K562 (cell line): ENCODE measurements at regions not wholly inside any gene's neighbourhood (a gene's known extent, or its start where the extent isn't known, plus 50 kb on each side); places are given as distances from the start of the nearest gene placed in this dataset.

Experiments
- ATAC-seq: fragments of 200-7000 bp; cut with Tn5 transposase; 3 replicates; pipeline ENCODE4 v1.9.1; 2020; ENCODE audit warnings: moderate library complexity
- BruUV-seq: library from RNA; stranded (reverse); fragments of 400-500 nt; replicated peaks from 2 replicates; lab custom pipeline; 2021; lab: Mats Ljungman, UMichigan
- CTCF ChIA-PET: fragments of 300-600 bp; formaldehyde crosslinking; extraction: SDS; loops from one replicate; lab custom pipeline; 2021; ENCODE audit warnings: low intra/inter-chr PET ratio; lab: Yijun Ruan, JAX
- POLR2A ChIA-PET: fragments of 300-600, 350-650 bp; sonication (Branson Sonifier 250); formaldehyde crosslinking; extraction: SDS; loops from one replicate; lab custom pipeline; 2021; ENCODE audit warnings: antibody characterized with exemption, inconsistent platforms; lab: Yijun Ruan, JAX
- DNase-seq, 4 experiments: peaks; one replicate each; pipeline versions ENCODE4 v3.0.0 to v3.0.0-alpha.2; 2011 to 2018; ENCODE audit warnings: low spot score in 3 of 4, mixed read lengths in 3 of 4; ENCODE audit errors: extremely low read depth in 1 of 4
- FAIRE-seq: peaks from 2 replicates; lab custom pipeline; 2011; peaks lifted over from hg19 to GRCh38; lab: Jason Lieb, UNC
- H2AFZ ChIP-seq: 2 replicates; pipeline ENCODE4 v1.6.0; 2011; ENCODE audit warnings: low read depth, low read length, control low read depth, inconsistent platforms
- H3K27ac ChIP-seq: fragments of 200-600 bp; 3 replicates; pipeline ENCODE4 v1.8.0; 2011; ENCODE audit warnings: low read depth, mild to moderate bottlenecking, control low read depth, inconsistent platforms, low read length, moderate library complexity, mixed read lengths; ENCODE audit errors: extremely low read depth
- H3K27me3 ChIP-seq, 2 experiments: fragments of 300-600 bp in 1 of 2; 2 replicates in 1 of 2; 3 replicates in 1 of 2; pipeline versions ENCODE4 v1.6.0 to v1.8.0; 2011; ENCODE audit warnings: inconsistent platforms in 2 of 2, low read length in 2 of 2, mild to moderate bottlenecking in 1 of 2, mixed read lengths in 1 of 2, moderate library complexity in 1 of 2; ENCODE audit not compliant: control insufficient read depth in 2 of 2, insufficient read depth in 2 of 2
- H3K36me3 ChIP-seq: fragments of 300-600 bp; 3 replicates; pipeline ENCODE4 v1.8.0; 2011; ENCODE audit warnings: mild to moderate bottlenecking, low read length, inconsistent platforms; ENCODE audit not compliant: control insufficient read depth, insufficient read depth
- H3K4me1 ChIP-seq, 2 experiments: fragments of 200-600 bp in 1 of 2; replicated peaks in 1 of 2; 2 replicates in 1 of 2; 3 replicates in 1 of 2; pipeline versions ENCODE4 v1.5.1 to v1.8.0; 2011; ENCODE audit warnings: inconsistent platforms in 2 of 2, low read length in 2 of 2, mild to moderate bottlenecking in 1 of 2, mixed read lengths in 1 of 2, moderate library complexity in 1 of 2; ENCODE audit not compliant: control insufficient read depth in 2 of 2, insufficient read depth in 2 of 2
- H3K4me2 ChIP-seq: 2 replicates; pipeline ENCODE4 v1.6.1; 2011; ENCODE audit warnings: low read length, control low read depth, inconsistent platforms, mixed read lengths; ENCODE audit not compliant: insufficient read depth
- H3K4me3 ChIP-seq: fragments of 200-600 bp; sonication (generic), shearing (Covaris generic); 2 replicates; pipeline ENCODE4 v1.5.1; 2016; ENCODE audit warnings: control low read depth, inconsistent platforms
- H3K79me2 ChIP-seq: fragments of 200-600 bp; 3 replicates; pipeline ENCODE4 v1.8.0; 2011; ENCODE audit warnings: low read length, inconsistent platforms; ENCODE audit not compliant: control insufficient read depth, insufficient read depth
- H3K9ac ChIP-seq, 2 experiments: 2 replicates each; pipeline versions ENCODE4 v1.6.0 to v1.6.1; 2011; ENCODE audit warnings: low read depth in 2 of 2, low read length in 2 of 2, control low read depth in 1 of 2, inconsistent platforms in 1 of 2, mild to moderate bottlenecking in 1 of 2, mixed read lengths in 1 of 2; ENCODE audit not compliant: insufficient read depth in 1 of 2
- H3K9me1 ChIP-seq: one replicate; pipeline ENCODE4 v1.6.0; 2011; ENCODE audit warnings: inconsistent platforms, mild to moderate bottlenecking, low read length, moderate library complexity; ENCODE audit not compliant: control insufficient read depth, insufficient read depth
- H3K9me3 ChIP-seq: replicated peaks from 2 replicates; pipeline ENCODE4 v1.5.1; 2011; ENCODE audit warnings: low read depth, low read length, inconsistent platforms; ENCODE audit not compliant: control insufficient read depth, insufficient read depth
- H4K20me1 ChIP-seq: replicated peaks from 2 replicates; pipeline ENCODE4 v1.6.1; 2011; ENCODE audit warnings: low read length, inconsistent platforms, mixed read lengths; ENCODE audit not compliant: control insufficient read depth, insufficient read depth
- FOXJ3 ChIP-seq: sonication (generic); formaldehyde crosslinking; IDR thresholded peaks from 2 replicates; pipeline ENCODE4 v1.4.0; 2020; ENCODE audit warnings: mild to moderate bottlenecking, missing genetic modification reagents
- MTA2 ChIP-seq: fragments of 450-650 bp; IDR thresholded peaks from 2 replicates; pipeline ENCODE4 v1.6.1; 2016; ENCODE audit warnings: low read depth
- PHTF2 ChIP-seq: fragments of 250-450 bp; sonication (Bioruptor Pico); IDR thresholded peaks from 2 replicates; pipeline ENCODE4 v1.5.0; 2021; ENCODE audit warnings: mild to moderate bottlenecking
- SREBF1 ChIP-seq: fragments of 150-350 bp; IDR thresholded peaks from 2 replicates; pipeline ENCODE4 v1.6.1; 2014; ENCODE audit warnings: antibody characterized with exemption, low read depth, low read length, borderline replicate concordance
- XRCC5 ChIP-seq: fragments of 200-400 bp; formaldehyde crosslinking; IDR thresholded peaks from 2 replicates; pipeline ENCODE4 v1.6.1; 2017; ENCODE audit warnings: low read depth, mild to moderate bottlenecking, low read length
- ZC3H4 ChIP-seq: sonication (generic); formaldehyde crosslinking; IDR thresholded peaks from 2 replicates; pipeline ENCODE4 v1.9.0; 2021; ENCODE audit warnings: missing genetic modification reagents, borderline replicate concordance
- ZNF121 ChIP-seq: sonication (generic); formaldehyde crosslinking; conservative IDR thresholded peaks from 2 replicates; pipeline ENCODE4 v1.8.0; 2022; ENCODE audit warnings: missing genetic modification reagents
- WGBS: fragments of 100-300 bp; shearing (Covaris generic); methylation state at CpG from one replicate; pipeline ENCODE4 v1.1.6; 2016; ENCODE audit warnings: low coverage, mixed read lengths; ENCODE audit not compliant: insufficient coverage; ENCODE audit errors: missing lambda C conversion rate; 5-methylcytosine and 5-hydroxymethylcytosine counted together
- in situ Hi-C: fragments of 300-500 bp; cut with MboI; formaldehyde crosslinking; loops from 4 replicates; pipeline ENCODE4 v1.15.0; 2018; ENCODE audit warnings: inconsistent platforms, mixed read lengths
- intact Hi-C: fragments of 100-400 bp; cut with micrococcal nuclease; formaldehyde crosslinking; loops from 2 replicates; pipeline ENCODE4 v1.14.2; 2022
- TF ChIP-seq, protein P1 (sequence below): sonication (generic); formaldehyde crosslinking; IDR thresholded peaks from 2 replicates; pipeline ENCODE4 v1.8.0; 2023; ENCODE audit warnings: mild to moderate bottlenecking, missing genetic modification reagents
- TF ChIP-seq, protein P2 (sequence below): fragments of 250-450 bp; sonication (Bioruptor Pico); IDR thresholded peaks from 2 replicates; pipeline ENCODE4 v1.5.0; 2020; ENCODE audit warnings: mild to moderate bottlenecking, borderline replicate concordance

DNA sequence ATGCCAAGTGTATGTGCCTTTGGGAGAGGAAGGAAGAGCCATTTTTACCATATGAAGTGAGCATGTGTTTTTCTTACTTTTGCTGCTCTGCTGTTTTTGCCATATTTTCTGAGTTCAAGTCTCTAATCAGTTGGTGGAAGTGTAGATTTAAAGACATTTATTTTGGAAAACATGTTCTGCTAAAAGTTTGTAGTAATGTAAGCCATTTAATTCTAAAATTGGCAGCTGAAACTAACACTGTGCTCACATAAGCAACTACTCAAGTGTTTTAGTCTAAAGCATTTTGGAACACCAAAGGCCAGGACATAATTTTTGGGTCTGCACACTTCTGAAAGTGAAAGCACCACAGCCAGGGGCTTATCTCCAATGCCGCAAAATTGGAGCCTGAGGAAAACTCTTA, 363.4 kb upstream of the ZNF608 start:
- H4K20me1 ChIP-seq, result no peaks in the 10 kb centered on the region
- BruUV-seq, result no TSS peak
- POLR2A ChIA-PET, result no interaction called here
- TF ChIP-seq ZC3H4 (CRISPR knock-in tag) (no peak), SREBF1 (no peak), FOXJ3 (CRISPR knock-in tag) (no peak), ZNF121 (CRISPR knock-in tag) (no peak), XRCC5 (no peak), PHTF2 (CRISPR knock-in tag) (no peak), MTA2 (no peak)
- TF ChIP-seq, protein P1, sequence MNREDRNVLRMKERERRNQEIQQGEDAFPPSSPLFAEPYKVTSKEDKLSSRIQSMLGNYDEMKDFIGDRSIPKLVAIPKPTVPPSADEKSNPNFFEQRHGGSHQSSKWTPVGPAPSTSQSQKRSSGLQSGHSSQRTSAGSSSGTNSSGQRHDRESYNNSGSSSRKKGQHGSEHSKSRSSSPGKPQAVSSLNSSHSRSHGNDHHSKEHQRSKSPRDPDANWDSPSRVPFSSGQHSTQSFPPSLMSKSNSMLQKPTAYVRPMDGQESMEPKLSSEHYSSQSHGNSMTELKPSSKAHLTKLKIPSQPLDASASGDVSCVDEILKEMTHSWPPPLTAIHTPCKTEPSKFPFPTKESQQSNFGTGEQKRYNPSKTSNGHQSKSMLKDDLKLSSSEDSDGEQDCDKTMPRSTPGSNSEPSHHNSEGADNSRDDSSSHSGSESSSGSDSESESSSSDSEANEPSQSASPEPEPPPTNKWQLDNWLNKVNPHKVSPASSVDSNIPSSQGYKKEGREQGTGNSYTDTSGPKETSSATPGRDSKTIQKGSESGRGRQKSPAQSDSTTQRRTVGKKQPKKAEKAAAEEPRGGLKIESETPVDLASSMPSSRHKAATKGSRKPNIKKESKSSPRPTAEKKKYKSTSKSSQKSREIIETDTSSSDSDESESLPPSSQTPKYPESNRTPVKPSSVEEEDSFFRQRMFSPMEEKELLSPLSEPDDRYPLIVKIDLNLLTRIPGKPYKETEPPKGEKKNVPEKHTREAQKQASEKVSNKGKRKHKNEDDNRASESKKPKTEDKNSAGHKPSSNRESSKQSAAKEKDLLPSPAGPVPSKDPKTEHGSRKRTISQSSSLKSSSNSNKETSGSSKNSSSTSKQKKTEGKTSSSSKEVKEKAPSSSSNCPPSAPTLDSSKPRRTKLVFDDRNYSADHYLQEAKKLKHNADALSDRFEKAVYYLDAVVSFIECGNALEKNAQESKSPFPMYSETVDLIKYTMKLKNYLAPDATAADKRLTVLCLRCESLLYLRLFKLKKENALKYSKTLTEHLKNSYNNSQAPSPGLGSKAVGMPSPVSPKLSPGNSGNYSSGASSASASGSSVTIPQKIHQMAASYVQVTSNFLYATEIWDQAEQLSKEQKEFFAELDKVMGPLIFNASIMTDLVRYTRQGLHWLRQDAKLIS (CRISPR knock-in tag), result no peak
- TF ChIP-seq, protein P2, sequence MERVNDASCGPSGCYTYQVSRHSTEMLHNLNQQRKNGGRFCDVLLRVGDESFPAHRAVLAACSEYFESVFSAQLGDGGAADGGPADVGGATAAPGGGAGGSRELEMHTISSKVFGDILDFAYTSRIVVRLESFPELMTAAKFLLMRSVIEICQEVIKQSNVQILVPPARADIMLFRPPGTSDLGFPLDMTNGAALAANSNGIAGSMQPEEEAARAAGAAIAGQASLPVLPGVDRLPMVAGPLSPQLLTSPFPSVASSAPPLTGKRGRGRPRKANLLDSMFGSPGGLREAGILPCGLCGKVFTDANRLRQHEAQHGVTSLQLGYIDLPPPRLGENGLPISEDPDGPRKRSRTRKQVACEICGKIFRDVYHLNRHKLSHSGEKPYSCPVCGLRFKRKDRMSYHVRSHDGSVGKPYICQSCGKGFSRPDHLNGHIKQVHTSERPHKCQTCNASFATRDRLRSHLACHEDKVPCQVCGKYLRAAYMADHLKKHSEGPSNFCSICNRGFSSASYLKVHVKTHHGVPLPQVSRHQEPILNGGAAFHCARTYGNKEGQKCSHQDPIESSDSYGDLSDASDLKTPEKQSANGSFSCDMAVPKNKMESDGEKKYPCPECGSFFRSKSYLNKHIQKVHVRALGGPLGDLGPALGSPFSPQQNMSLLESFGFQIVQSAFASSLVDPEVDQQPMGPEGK, result no peak
- TF ChIP-seq, all 486 proteins: peak for 0
- no peaks in the 10 kb centered on the region for H3K9me1 ChIP-seq
- in situ Hi-C loops, result no loop called here
- FAIRE-seq (no peak), ATAC-seq (no peak), DNase-seq (no peak)
- no peaks in the 10 kb centered on the region for H3K79me2 ChIP-seq
- 8% methylated on average over 1 of the region's 1 CpG for WGBS
- intact Hi-C loops, result no loop called here
- no peak overlapping the region for H3K4me3 ChIP-seq
- no peak overlapping the region for H3K9ac ChIP-seq
- CTCF ChIA-PET, result no interaction called here
- no peak overlapping the region for H2AFZ ChIP-seq
- no peaks in the 10 kb centered on the region for H3K4me1 ChIP-seq
- no peaks in the 10 kb centered on the region for H3K27me3 ChIP-seq
- no peaks in the 10 kb centered on the region for H3K9me3 ChIP-seq
- H3K4me2 ChIP-seq, result no peak overlapping the region
- H3K27ac ChIP-seq, result no peak overlapping the region
- H3K36me3 ChIP-seq, result no peaks in the 10 kb centered on the region
